MCF 10A (cell line): ENCODE measurements at regions not wholly inside any gene's neighbourhood (a gene's known extent, or its start where the extent isn't known, plus 50 kb on each side); places are given as distances from the start of the nearest gene placed in this dataset.
A peak's percentile ranks its signal among the peaks of the same experiment; 100 is the strongest.

Experiments used
- BruUV-seq: library from RNA; stranded (reverse); fragments of 400-500 nt; replicated peaks from 2 replicates; lab custom pipeline; 2021; lab: Mats Ljungman, UMichigan
- CTCF ChIA-PET: fragments of 300-600 bp; sonication (Branson Sonifier 250); formaldehyde crosslinking; extraction: SDS; loops from one replicate; lab custom pipeline; 2021; ENCODE audit warnings: antibody characterized with exemption, inconsistent platforms; lab: Yijun Ruan, JAX
- POLR2A ChIA-PET: fragments of 300-600, 350-650 bp; sonication (Branson Sonifier 250); formaldehyde crosslinking; extraction: SDS; loops from one replicate; lab custom pipeline; 2020; ENCODE audit warnings: antibody characterized with exemption, inconsistent platforms; lab: Yijun Ruan, JAX
- DNase-seq: peaks from one replicate; pipeline ENCODE4 v3.0.0-alpha.2; 2018; ENCODE audit not compliant: unreplicated experiment
- H3K27ac Mint-ChIP-seq: one replicate; pipeline ENCODE4 v1.8.0; 2022; ENCODE audit warnings: mild to moderate bottlenecking, low read depth, mixed read lengths; ENCODE audit not compliant: unreplicated experiment
- H3K27me3 Mint-ChIP-seq: one replicate; pipeline ENCODE4 v1.8.0; 2022; ENCODE audit warnings: mixed read lengths; ENCODE audit not compliant: insufficient read depth, unreplicated experiment
- H3K36me3 Mint-ChIP-seq: one replicate; pipeline ENCODE4 v1.8.0; 2022; ENCODE audit warnings: mild to moderate bottlenecking, moderate library complexity, mixed read lengths; ENCODE audit not compliant: insufficient read depth, unreplicated experiment
- H3K4me1 Mint-ChIP-seq: one replicate; pipeline ENCODE4 v1.8.0; 2022; ENCODE audit warnings: mixed read lengths; ENCODE audit not compliant: insufficient read depth, unreplicated experiment
- H3K4me3 Mint-ChIP-seq: one replicate; pipeline ENCODE4 v1.8.0; 2022; ENCODE audit warnings: mild to moderate bottlenecking, moderate library complexity, mixed read lengths; ENCODE audit not compliant: unreplicated experiment
- H3K9me3 Mint-ChIP-seq: one replicate; pipeline ENCODE4 v1.8.0; 2022; ENCODE audit warnings: mixed read lengths; ENCODE audit not compliant: unreplicated experiment
- CTCF ChIP-seq: fragments of 200-600 bp; IDR thresholded peaks from one replicate; pipeline ENCODE4 v1.8.0; 2022; ENCODE audit warnings: antibody characterized with exemption, mild to moderate bottlenecking; ENCODE audit not compliant: unreplicated experiment
- intact Hi-C: fragments of 100-400 bp; cut with micrococcal nuclease; formaldehyde crosslinking; loops from 2 replicates; pipeline ENCODE4 v1.14.1; 2022

- no TSS peak for BruUV-seq
- H3K4me1 Mint-ChIP-seq: no peaks in the 10 kb centered on the region
- TF ChIP-seq CTCF: no peak
- no peaks in the 10 kb centered on the region for H3K36me3 Mint-ChIP-seq
- H3K4me3 Mint-ChIP-seq: no peak overlapping the region
- no peak overlapping the region for H3K27ac Mint-ChIP-seq
- H3K9me3 Mint-ChIP-seq: peaks cover 29% of the 10 kb centered on the region
- ChIA-PET POLR2A (no interaction called here), CTCF (no interaction called here)
- intact Hi-C loops: no loop called here
- no peaks in the 10 kb centered on the region for H3K27me3 Mint-ChIP-seq
- DNase-seq: no peak
These were observed 403.9 kb upstream of the DCC start for GRCh38 chr18:51936115-51936514.

DNA sequence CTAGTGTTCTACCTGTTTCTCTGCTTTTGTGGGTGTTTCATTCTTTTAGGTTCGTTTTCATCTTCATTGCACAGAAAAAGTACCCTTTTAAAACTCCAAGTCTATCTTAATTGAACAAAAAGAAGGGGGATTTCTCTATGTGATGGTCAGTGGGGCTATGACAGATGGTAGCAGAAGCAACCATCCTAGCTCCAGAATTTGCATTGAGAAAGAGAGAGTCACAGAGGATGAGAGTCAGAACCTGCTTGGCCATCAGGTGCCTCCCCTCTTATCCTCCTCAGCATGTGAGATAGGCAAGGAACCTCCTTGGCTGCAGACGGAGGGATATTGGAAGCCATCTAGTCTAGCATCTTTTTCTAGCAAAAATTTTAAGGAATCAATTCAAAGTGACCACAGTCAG, 398.0 kb upstream of the DCC start:
- Mint-ChIP-seq H3K4me3 (no peak overlapping the region), H3K4me1 (no peaks in the 10 kb centered on the region), H3K27me3 (no peaks in the 10 kb centered on the region), H3K9me3 (peaks cover 16% of the 10 kb centered on the region), H3K27ac (no peak overlapping the region), H3K36me3 (no peaks in the 10 kb centered on the region)
- no peak for DNase-seq
- intact Hi-C loops: no loop called here
- ChIA-PET POLR2A (no interaction called here), CTCF (no interaction called here)
- BruUV-seq: no TSS peak
- TF ChIP-seq CTCF: no peak

- DNase-seq: no peak
- TF ChIP-seq CTCF: no peak
- Mint-ChIP-seq H3K4me3 (no peak overlapping the region), H3K9me3 (peaks cover 19% of the 10 kb centered on the region), H3K27me3 (no peaks in the 10 kb centered on the region), H3K27ac (no peak overlapping the region), H3K36me3 (no peaks in the 10 kb centered on the region), H3K4me1 (no peaks in the 10 kb centered on the region)
- POLR2A ChIA-PET: no interaction called here
- CTCF ChIA-PET: interaction anchor here (0.6 kb wide), 1 partner anchor 84 kb away, joined by 4 read pairs; no protein-coding TSS in a partner anchor
- intact Hi-C loops: no loop called here
- BruUV-seq: no TSS peak
These were observed 396.7 kb upstream of the DCC start for GRCh38 chr18:51943281-51943680.

DNA sequence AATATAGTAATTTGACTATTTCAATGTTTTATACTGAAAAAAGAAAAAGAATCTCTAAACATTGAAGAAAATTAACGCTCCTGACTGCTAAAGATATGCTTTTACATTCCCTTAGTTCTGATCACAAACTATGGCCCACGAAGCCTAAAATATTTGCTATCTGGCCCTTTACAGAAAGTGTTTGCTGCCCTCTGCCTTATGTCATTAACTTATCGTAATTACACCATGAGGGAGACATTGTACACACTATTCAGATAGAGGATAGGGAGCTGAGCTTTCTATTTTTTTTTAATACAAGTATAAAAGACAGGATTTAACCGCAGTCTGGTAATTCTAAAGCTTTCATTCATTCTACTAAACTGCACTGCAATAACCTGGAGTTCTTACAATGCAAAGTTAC, 393.1 kb upstream of the DCC start:
- Mint-ChIP-seq H3K27ac (no peak overlapping the region), H3K4me3 (no peak overlapping the region), H3K4me1 (no peaks in the 10 kb centered on the region), H3K27me3 (no peaks in the 10 kb centered on the region), H3K36me3 (no peaks in the 10 kb centered on the region), H3K9me3 (peaks cover 15% of the 10 kb centered on the region)
- BruUV-seq: no TSS peak
- ChIA-PET CTCF (interaction anchor here (0.6 to 0.7 kb wide), 3 partner anchors 317 to 504 kb away, joined by 3 to 4 read pairs (median 3); no protein-coding TSS in a partner anchor), POLR2A (no interaction called here)
- intact Hi-C loops: no loop called here
- no peak for TF ChIP-seq CTCF
- DNase-seq: peak; percentile 2
